C4-2B (cell line): ENCODE measurements at regions not wholly inside any gene's neighbourhood (a gene's known extent, or its start where the extent isn't known, plus 50 kb on each side); places are given as distances from the start of the nearest gene placed in this dataset.

Source experiments
- CTCF ChIP-seq: fragments of 450-650 bp; conservative IDR thresholded peaks from 2 replicates; pipeline ENCODE4 v1.5.1; 2017; ENCODE audit warnings: mild to moderate bottlenecking
- ZFX ChIP-seq: fragments of 450-650 bp; IDR thresholded peaks from 2 replicates; pipeline ENCODE4 v1.6.1; 2017

DNA sequence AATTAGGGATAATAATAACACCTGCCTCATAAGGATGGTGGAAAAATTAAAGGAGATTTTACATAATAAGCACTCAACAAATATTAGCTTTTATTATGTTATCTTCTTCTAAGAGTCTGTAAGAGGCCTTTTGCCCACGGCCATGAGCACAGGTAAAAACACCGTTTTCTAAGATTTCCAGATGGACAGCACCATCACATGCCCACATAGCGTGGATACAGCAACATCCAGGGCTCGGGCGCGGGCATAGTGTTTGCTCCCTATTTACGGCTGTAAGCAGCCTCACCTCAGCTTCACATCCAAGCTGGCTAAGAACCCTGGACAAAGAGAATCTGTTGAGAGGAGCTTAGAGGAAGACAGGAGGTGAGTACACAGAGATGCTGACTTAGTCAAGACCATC is 216.4 kb upstream of the IRF2BP2 start:
- TF ChIP-seq CTCF (no peak), ZFX (no peak)
